Heart left ventricle (tissue), 13 donors: ENCODE measurements at regions not wholly inside any gene's neighbourhood (a gene's known extent, or its start where the extent isn't known, plus 50 kb on each side); places are given as distances from the start of the nearest gene placed in this dataset.

ENCODE experiments used
- CTCF ChIP-seq, 12 donors: fragments of 200-600 bp; sonication (generic) in 4 of 12; IDR thresholded peaks; one replicate each; pipeline versions ENCODE4 v1.5.0 to v1.8.0; 2018 to 2022; ENCODE audit warnings: antibody characterized with exemption in 12 of 12, mild to moderate bottlenecking in 5 of 12
- POLR2A ChIP-seq, 2 donors: fragments of 450-650 bp; IDR thresholded peaks; one replicate each; pipeline ENCODE4 v1.6.1; 2017; ENCODE audit warnings: antibody characterized with exemption in 2 of 2, mild to moderate bottlenecking in 2 of 2, moderate library complexity in 2 of 2
- donor health status: ischemic (EF 13 %, LVEDD 7.1; RV severe dilation, severe dysfunction).
- donor health status: DM: no; HTN: yes; CAD: no.
- donor health status: DM: no; HTN: no; CAD: no.
- donor health status: ischemic (EF 25% LVEDD 6.9; RV normal size, moderate dysfunction).
- donor health status: ischemic (EF 25% LVEDD 5.7; RV mildly dilated, moderate dysfunction).
- donor health status: ischemic (EF 35%, LVEDD 5.7; RV mildly dilated, moderate dysfunction).
- donor health status: nonischemic (EF 11% LVEDD 7.7; RV severe dilation, severe dysfunction).
- donor health status: DM: yes; HTN: yes; CAD: no.
- donor health status: PGD.
- donor health status: ischemic (EF 29% LVEDD 5.4; RV normal size, mild dysfunction).
- donor health status: nonischemic (EF 23%, LVEDD 6.1; RV moderate dilation, normal function).

GRCh38 chr13:105878119-105878700, 657.3 kb downstream of the EFNB2 start:
- TF ChIP-seq CTCF (IDR thresholded peaks at IDR 0.05), result no peak
- TF ChIP-seq POLR2A (IDR thresholded peaks at IDR 0.05), result no peak
